C4-2B (cell line): ENCODE measurements at regions not wholly inside any gene's neighbourhood (a gene's known extent, or its start where the extent isn't known, plus 50 kb on each side); places are given as distances from the start of the nearest gene placed in this dataset.

Experiments
- ZFX ChIP-seq: fragments of 450-650 bp; IDR thresholded peaks from 2 replicates; pipeline ENCODE4 v1.6.1; 2017
- TF ChIP-seq, protein P1 (sequence below): fragments of 450-650 bp; conservative IDR thresholded peaks from 2 replicates; pipeline ENCODE4 v1.5.1; 2017; ENCODE audit warnings: mild to moderate bottlenecking

GRCh38 chr7:131899271-131900030 lies 343.0 kb upstream of the PODXL start:
- TF ChIP-seq, protein P1, sequence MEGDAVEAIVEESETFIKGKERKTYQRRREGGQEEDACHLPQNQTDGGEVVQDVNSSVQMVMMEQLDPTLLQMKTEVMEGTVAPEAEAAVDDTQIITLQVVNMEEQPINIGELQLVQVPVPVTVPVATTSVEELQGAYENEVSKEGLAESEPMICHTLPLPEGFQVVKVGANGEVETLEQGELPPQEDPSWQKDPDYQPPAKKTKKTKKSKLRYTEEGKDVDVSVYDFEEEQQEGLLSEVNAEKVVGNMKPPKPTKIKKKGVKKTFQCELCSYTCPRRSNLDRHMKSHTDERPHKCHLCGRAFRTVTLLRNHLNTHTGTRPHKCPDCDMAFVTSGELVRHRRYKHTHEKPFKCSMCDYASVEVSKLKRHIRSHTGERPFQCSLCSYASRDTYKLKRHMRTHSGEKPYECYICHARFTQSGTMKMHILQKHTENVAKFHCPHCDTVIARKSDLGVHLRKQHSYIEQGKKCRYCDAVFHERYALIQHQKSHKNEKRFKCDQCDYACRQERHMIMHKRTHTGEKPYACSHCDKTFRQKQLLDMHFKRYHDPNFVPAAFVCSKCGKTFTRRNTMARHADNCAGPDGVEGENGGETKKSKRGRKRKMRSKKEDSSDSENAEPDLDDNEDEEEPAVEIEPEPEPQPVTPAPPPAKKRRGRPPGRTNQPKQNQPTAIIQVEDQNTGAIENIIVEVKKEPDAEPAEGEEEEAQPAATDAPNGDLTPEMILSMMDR = no peak
- TF ChIP-seq ZFX = no peak
